Tibial nerve (tissue), 4 donors: ENCODE measurements at regions not wholly inside any gene's neighbourhood (a gene's known extent, or its start where the extent isn't known, plus 50 kb on each side); places are given as distances from the start of the nearest gene placed in this dataset.

Experiments used
- EP300 ChIP-seq, 2 donors: sonication (generic); formaldehyde crosslinking; IDR thresholded peaks; one replicate each; pipeline ENCODE4 v1.6.1; 2017; ENCODE audit warnings: antibody characterized with exemption in 2 of 2, mild to moderate bottlenecking in 1 of 2
- TF ChIP-seq, protein P1 (sequence below), 5 experiments: fragments of 200-600 bp in 3 of 5; fragments of 450-650 bp in 2 of 5; sonication (generic) in 3 of 5; IDR thresholded peaks; one replicate each; pipeline ENCODE4 v1.5.1; 2016 to 2019; ENCODE audit warnings: antibody characterized with exemption in 5 of 5, mild to moderate bottlenecking in 3 of 5, moderate library complexity in 2 of 5

DNA sequence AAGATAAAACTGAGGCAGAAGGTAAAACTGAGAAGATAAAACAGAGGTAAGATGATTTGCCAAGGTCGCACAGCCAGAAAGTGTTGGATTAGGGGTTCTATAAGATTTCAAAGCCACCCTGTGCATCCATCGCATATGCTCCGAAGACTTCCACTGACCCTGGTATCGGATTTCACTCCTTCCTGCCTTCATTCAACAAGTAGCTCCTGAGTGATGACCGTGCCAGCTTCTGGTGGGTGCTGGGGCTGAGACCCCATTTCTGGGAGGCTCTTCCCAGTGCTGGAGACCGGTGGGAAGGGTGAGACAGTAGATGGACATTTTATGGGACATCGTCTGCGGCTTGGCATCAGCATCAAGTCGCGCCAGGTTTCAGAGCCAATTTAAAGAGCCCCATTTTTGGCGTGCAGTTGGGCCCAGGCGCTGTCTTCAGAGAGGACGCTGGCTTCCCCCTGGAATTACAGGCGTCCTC lies 53.7 kb upstream of the DAB2IP start:
- TF ChIP-seq, protein P1, sequence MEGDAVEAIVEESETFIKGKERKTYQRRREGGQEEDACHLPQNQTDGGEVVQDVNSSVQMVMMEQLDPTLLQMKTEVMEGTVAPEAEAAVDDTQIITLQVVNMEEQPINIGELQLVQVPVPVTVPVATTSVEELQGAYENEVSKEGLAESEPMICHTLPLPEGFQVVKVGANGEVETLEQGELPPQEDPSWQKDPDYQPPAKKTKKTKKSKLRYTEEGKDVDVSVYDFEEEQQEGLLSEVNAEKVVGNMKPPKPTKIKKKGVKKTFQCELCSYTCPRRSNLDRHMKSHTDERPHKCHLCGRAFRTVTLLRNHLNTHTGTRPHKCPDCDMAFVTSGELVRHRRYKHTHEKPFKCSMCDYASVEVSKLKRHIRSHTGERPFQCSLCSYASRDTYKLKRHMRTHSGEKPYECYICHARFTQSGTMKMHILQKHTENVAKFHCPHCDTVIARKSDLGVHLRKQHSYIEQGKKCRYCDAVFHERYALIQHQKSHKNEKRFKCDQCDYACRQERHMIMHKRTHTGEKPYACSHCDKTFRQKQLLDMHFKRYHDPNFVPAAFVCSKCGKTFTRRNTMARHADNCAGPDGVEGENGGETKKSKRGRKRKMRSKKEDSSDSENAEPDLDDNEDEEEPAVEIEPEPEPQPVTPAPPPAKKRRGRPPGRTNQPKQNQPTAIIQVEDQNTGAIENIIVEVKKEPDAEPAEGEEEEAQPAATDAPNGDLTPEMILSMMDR (IDR thresholded peaks at IDR 0.05): no peak
- TF ChIP-seq EP300 (IDR thresholded peaks at IDR 0.05): no peak
